Testis (tissue), 2 donors: ENCODE measurements at regions not wholly inside any gene's neighbourhood (a gene's known extent, or its start where the extent isn't known, plus 50 kb on each side); places are given as distances from the start of the nearest gene placed in this dataset.

Experiments used
- CTCF ChIP-seq, 3 experiments: fragments of 450-650 bp in 2 of 3; fragments of 200-600 bp in 1 of 3; sonication (generic) in 1 of 3; IDR thresholded peaks; one replicate each; pipeline ENCODE4 v1.5.1; 2016 to 2019; ENCODE audit warnings: antibody characterized with exemption in 3 of 3, mild to moderate bottlenecking in 2 of 3, moderate library complexity in 1 of 3
- POLR2A ChIP-seq: fragments of 450-650 bp; IDR thresholded peaks from one replicate; pipeline ENCODE4 v1.6.1; 2017; ENCODE audit warnings: antibody characterized with exemption, mild to moderate bottlenecking, moderate library complexity

GRCh38 chr4:64594723-64595122 lies 185.5 kb upstream of the TECRL start:
- no peak for TF ChIP-seq CTCF (IDR thresholded peaks at IDR 0.05)
- TF ChIP-seq POLR2A, result no peak
